ENCODE measurements at regions not wholly inside any gene's neighbourhood (a gene's known extent, or its start where the extent isn't known, plus 50 kb on each side); places are given as distances from the start of the nearest gene placed in this dataset.
A peak's percentile ranks its signal among the peaks of the same experiment; 100 is the strongest.
"Not testable (repeated sequence)": the region's sequence is repeated elsewhere in the genome, so short reads cannot be mapped to it uniquely, and the experiment has no call there.

DNA sequence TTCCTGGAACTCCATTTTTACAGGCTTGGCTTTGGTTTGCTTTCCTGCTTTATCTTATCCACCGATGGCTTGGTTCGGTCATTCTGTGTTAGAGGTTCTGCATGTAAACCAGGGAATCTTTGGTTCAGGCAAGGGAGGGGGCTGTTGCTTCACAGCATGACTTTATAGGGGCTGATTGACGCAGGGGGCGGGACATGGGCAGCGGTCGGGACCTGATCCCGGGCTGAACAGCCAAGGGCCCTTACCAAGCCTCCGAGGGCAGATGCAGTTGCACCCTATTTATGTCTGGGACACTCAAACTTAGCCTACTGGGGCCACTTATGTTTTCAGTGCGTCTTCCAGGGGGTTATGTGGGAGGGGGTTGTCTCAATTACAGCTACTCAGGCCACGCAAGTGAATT lies 312.4 kb downstream of the ZNF536 start:
- no peak for DNase-seq (ENCODE audit: low read depth)
- Histone ChIP-seq H3K4me3 (ENCODE audit: low read depth, low read length) (no peak overlapping the region), H3K27me3 (ENCODE audit: control insufficient read depth, insufficient read depth, low read length) (no peaks in the 10 kb centered on the region), H3K36me3 (ENCODE audit: control insufficient read depth, insufficient read depth, low read length) (no peaks in the 10 kb centered on the region)
- TF ChIP-seq, protein P1, sequence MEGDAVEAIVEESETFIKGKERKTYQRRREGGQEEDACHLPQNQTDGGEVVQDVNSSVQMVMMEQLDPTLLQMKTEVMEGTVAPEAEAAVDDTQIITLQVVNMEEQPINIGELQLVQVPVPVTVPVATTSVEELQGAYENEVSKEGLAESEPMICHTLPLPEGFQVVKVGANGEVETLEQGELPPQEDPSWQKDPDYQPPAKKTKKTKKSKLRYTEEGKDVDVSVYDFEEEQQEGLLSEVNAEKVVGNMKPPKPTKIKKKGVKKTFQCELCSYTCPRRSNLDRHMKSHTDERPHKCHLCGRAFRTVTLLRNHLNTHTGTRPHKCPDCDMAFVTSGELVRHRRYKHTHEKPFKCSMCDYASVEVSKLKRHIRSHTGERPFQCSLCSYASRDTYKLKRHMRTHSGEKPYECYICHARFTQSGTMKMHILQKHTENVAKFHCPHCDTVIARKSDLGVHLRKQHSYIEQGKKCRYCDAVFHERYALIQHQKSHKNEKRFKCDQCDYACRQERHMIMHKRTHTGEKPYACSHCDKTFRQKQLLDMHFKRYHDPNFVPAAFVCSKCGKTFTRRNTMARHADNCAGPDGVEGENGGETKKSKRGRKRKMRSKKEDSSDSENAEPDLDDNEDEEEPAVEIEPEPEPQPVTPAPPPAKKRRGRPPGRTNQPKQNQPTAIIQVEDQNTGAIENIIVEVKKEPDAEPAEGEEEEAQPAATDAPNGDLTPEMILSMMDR (IDR thresholded peaks at IDR 0.05; ENCODE audit: insufficient read depth, low read length, poor library complexity, severe bottlenecking): no peak

DNA sequence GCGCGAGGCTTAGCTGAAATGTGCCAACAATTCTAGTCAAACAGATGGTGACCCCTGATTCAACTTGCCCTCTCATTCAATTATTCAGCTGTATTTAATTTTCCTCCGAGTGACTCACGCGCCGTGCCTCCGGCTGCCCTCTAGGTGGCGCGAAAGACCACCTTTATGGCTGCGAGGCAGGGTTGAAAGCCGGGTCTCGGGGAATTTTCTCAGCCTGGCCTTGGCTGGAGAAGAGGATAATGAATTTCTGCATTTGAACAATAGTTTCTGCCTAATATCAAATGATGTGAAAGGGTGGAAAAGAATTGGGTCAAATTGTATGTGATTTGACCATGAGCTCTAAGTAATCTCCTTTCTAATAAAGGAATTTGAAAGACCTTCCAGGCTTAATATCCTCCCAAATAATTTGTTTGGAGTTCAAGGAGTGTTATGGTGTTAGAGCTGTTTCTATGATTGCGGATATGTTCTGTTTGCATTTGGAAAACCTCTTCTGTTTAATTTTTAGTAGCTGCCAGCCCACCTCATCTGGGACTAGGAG lies 310.9 kb downstream of the ZNF536 start:
- no peak for DNase-seq (ENCODE audit: low read depth)
- Histone ChIP-seq H3K27me3 (ENCODE audit: control insufficient read depth, insufficient read depth, low read length) (no peaks in the 10 kb centered on the region), H3K36me3 (ENCODE audit: control insufficient read depth, insufficient read depth, low read length) (no peaks in the 10 kb centered on the region), H3K4me3 (ENCODE audit: low read depth, low read length) (no peak overlapping the region)
- TF ChIP-seq, protein P1 (IDR thresholded peaks at IDR 0.05; ENCODE audit: insufficient read depth, low read length, poor library complexity, severe bottlenecking): peak; percentile 93

DNA sequence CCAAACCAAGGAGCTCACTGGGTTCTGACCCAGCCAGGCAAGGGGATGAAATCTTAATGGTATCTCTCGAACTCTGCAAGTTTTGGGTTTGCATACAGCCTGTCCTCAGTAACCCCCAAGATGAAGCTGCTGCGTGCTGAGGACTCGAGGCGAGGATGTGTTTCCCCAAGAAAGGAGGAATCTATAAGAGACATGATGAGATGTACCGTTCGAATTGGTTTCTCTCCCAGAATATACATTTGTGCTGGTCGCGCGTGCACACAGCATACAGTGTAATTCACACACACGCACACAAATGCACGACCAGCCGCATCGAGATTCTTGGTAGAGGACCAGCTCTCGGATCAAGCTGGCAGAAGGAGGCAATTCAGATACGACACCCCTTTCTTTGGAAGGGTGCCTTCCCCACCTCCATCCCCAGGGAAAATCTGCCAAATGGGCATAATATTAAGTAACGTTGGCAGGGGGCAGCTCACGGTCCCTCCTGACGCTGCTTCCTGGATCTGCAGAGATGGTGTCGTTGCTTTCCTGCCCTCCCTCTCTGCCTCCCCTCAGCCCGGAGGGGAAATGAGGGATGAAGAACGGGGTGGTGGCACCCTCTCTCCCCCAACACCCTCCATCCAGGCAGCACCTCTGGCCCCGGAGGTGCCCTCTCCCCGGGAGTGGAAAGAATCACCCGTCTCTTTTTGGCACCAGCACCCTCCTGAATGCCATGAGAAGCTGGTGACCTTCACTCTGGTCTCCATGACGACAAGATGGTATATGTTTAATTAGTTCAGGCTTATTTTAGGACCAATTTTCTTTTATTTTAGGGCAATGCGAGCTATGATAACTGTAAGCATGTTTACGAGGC lies 310.2 kb downstream of the ZNF536 start:
- Histone ChIP-seq H3K36me3 (ENCODE audit: control insufficient read depth, insufficient read depth, low read length) (no peaks in the 10 kb centered on the region), H3K27me3 (ENCODE audit: control insufficient read depth, insufficient read depth, low read length) (no peaks in the 10 kb centered on the region), H3K4me3 (ENCODE audit: low read depth, low read length) (no peak overlapping the region)
- TF ChIP-seq, protein P1 (IDR thresholded peaks at IDR 0.05; ENCODE audit: insufficient read depth, low read length, poor library complexity, severe bottlenecking): no peak
- no peak for DNase-seq (ENCODE audit: low read depth)

DNA sequence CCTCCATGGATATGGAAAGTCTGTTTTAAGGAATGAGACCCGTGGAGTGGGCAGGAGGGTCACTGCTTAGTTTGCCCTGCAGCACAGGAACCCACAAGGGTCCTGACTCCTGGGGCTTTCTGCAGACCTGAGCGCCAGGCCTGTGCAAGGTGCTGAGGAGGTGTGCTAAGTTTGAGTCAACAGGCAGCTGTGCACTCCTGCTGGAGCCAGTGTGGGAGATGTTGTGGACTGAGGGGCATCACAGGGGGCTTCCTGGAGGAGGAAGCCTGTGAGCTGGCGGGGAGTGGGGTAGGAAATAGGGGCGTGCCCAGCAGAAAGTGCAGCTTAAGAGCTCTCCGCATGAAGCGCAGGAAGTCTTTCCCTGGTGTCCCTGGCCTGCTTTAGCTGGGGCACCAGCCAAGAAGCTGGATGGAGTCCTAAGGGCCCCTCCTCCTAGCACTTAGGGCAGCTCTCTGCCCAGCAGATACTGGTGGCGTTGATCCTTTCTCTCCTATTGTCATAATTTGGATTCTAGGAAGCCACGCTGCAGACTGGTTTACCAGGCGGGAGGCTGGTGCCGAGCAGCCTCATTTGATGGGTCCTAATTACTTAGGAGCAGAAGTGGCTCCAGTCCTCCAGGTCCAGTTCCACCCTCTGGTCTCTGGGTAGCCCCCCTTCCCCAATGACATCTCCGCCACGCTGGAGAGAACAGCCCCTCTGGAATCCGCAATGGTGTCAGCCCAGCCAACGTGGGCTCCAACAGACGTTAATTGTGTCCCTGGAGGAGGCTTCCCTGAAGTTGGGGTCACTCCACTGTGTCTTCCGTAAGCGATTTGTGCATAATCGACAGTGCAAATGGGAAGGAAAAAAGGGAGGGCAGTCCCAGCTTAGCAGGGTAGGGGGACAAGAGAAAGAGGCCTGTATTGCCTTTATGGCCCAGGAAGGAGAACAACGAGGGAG lies 309.2 kb downstream of the ZNF536 start:
- Histone ChIP-seq H3K4me3 (ENCODE audit: low read depth, low read length) (no peak overlapping the region), H3K27me3 (ENCODE audit: control insufficient read depth, insufficient read depth, low read length) (no peaks in the 10 kb centered on the region), H3K36me3 (ENCODE audit: control insufficient read depth, insufficient read depth, low read length) (no peaks in the 10 kb centered on the region)
- TF ChIP-seq, protein P1 (IDR thresholded peaks at IDR 0.05; ENCODE audit: insufficient read depth, low read length, poor library complexity, severe bottlenecking): no peak
- DNase-seq (ENCODE audit: low read depth): no peak

DNA sequence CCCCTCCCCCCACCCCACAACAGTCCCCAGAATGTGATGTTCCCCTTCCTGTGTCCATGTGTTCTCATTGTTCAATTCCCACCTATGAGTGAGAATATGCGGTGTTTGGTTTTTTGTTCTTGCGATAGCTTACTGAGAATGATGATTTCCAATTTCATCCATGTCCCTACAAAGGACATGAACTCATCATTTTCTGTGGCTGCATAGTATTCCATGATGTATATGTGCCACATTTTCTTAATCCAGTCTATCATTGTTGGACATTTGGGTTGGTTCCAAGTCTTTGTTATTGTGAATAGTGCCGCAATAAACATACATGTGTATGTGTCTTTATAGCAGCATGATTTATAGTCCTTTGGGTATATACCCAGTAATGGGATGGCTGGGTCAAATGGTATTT lies 308.2 kb downstream of the ZNF536 start:
- DNase-seq (ENCODE audit: low read depth); H3K36me3 ChIP-seq (ENCODE audit: control insufficient read depth, insufficient read depth, low read length); H3K27me3 ChIP-seq (ENCODE audit: control insufficient read depth, insufficient read depth, low read length); H3K4me3 ChIP-seq (ENCODE audit: low read depth, low read length): not testable (repeated sequence)

DNA sequence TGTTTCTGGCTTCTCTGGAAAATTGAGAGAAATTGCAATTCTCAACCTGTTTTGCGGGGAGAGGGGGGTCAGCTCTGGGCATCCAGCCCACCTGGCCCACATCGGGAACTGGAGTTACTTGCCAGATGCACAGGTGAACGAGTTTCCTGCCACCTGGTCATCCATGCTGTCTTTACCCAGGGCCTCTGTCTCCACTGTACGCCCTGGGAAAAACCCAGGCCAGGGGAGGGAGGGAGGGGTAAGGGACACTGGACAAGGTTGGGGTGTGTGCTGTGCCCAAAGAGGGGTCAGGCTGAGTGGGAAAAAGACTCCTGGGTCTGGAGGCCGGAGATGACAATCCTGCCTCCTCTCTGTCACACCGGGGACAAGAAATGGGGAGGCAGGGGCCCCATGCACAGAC lies 307.6 kb downstream of the ZNF536 start:
- TF ChIP-seq, protein P1 (IDR thresholded peaks at IDR 0.05; ENCODE audit: insufficient read depth, low read length, poor library complexity, severe bottlenecking): no peak
- no peak overlapping the region for H3K4me3 ChIP-seq (ENCODE audit: low read depth, low read length)
- no peak for DNase-seq (ENCODE audit: low read depth)
- H3K27me3 ChIP-seq (ENCODE audit: control insufficient read depth, insufficient read depth, low read length): no peaks in the 10 kb centered on the region
- no peaks in the 10 kb centered on the region for H3K36me3 ChIP-seq (ENCODE audit: control insufficient read depth, insufficient read depth, low read length)

Data from kidney epithelial cell (primary cell).